NOMO-1 treated with DMSO at 0.1 percent for 48 hours (cell line): ENCODE measurements at regions not wholly inside any gene's neighbourhood (a gene's known extent, or its start where the extent isn't known, plus 50 kb on each side); places are given as distances from the start of the nearest gene placed in this dataset.
"Not testable (repeated sequence)": the region's sequence is repeated elsewhere in the genome, so short reads cannot be mapped to it uniquely, and the experiment has no call there.

Source experiments
- DNase-seq: peaks from one replicate; lab custom pipeline; 2025; ENCODE audit not compliant: unreplicated experiment; lab: John Stamatoyannopoulos, UW

- DNase-seq: no peak
These were observed 311.7 kb downstream of the HIVEP2 start for GRCh38 chr6:142633317-142633716.

- no peak for DNase-seq
These were observed 309.8 kb downstream of the HIVEP2 start for GRCh38 chr6:142635130-142635529.

GRCh38 chr6:142637624-142638351 is 307.2 kb downstream of the HIVEP2 start:
- DNase-seq: no peak

GRCh38 chr6:142642651-142643050 is 302.3 kb downstream of the HIVEP2 start:
- DNase-seq: no peak

- DNase-seq: no peak
These were observed 300.1 kb downstream of the HIVEP2 start for GRCh38 chr6:142644866-142645265.

- no peak for DNase-seq
These were observed 299.3 kb downstream of the HIVEP2 start for GRCh38 chr6:142645663-142646062.

- no peak for DNase-seq
These were observed 297.4 kb downstream of the HIVEP2 start for GRCh38 chr6:142647449-142648035.

- DNase-seq: no peak
These were observed 296.9 kb downstream of the HIVEP2 start for GRCh38 chr6:142648036-142648451.

GRCh38 chr6:142648526-142648925 is 296.4 kb downstream of the HIVEP2 start:
- no peak for DNase-seq

- not testable (repeated sequence) for DNase-seq
These were observed 295.3 kb downstream of the HIVEP2 start for GRCh38 chr6:142649438-142650234.

GRCh38 chr6:142651384-142651783 is 293.6 kb downstream of the HIVEP2 start:
- DNase-seq: no peak

GRCh38 chr6:142653710-142654420 is 291.1 kb downstream of the HIVEP2 start:
- DNase-seq: no peak

GRCh38 chr6:142659661-142660060 is 285.3 kb downstream of the HIVEP2 start:
- no peak for DNase-seq

GRCh38 chr6:142665393-142665792 is 279.6 kb downstream of the HIVEP2 start:
- DNase-seq: no peak

GRCh38 chr6:142666599-142667185 is 278.3 kb downstream of the HIVEP2 start:
- DNase-seq: no peak

GRCh38 chr6:142669471-142670351 is 275.3 kb downstream of the HIVEP2 start:
- no peak for DNase-seq

GRCh38 chr6:142671791-142672190 is 273.2 kb downstream of the HIVEP2 start:
- no peak for DNase-seq

GRCh38 chr6:142675517-142675916 is 269.5 kb downstream of the HIVEP2 start:
- DNase-seq: no peak

GRCh38 chr6:142676027-142676443 is 268.9 kb downstream of the HIVEP2 start:
- DNase-seq: no peak

GRCh38 chr6:142676647-142677192 is 268.3 kb downstream of the HIVEP2 start:
- no peak for DNase-seq
